Testis (tissue), 2 donors: ENCODE measurements at regions not wholly inside any gene's neighbourhood (a gene's known extent, or its start where the extent isn't known, plus 50 kb on each side); places are given as distances from the start of the nearest gene placed in this dataset.

ENCODE experiments used
- CTCF ChIP-seq, 3 experiments: fragments of 450-650 bp in 2 of 3; fragments of 200-600 bp in 1 of 3; sonication (generic) in 1 of 3; IDR thresholded peaks; one replicate each; pipeline ENCODE4 v1.5.1; 2016 to 2019; ENCODE audit warnings: antibody characterized with exemption in 3 of 3, mild to moderate bottlenecking in 2 of 3, moderate library complexity in 1 of 3
- POLR2A ChIP-seq: fragments of 450-650 bp; IDR thresholded peaks from one replicate; pipeline ENCODE4 v1.6.1; 2017; ENCODE audit warnings: antibody characterized with exemption, mild to moderate bottlenecking, moderate library complexity

- TF ChIP-seq CTCF (IDR thresholded peaks at IDR 0.05), result no peak
- no peak for TF ChIP-seq POLR2A
Observed at GRCh38 chr7:121798453-121798840, 74.5 kb upstream of the PTPRZ1 start.
